WTC11 (cell line): ENCODE measurements at regions not wholly inside any gene's neighbourhood (a gene's known extent, or its start where the extent isn't known, plus 50 kb on each side); places are given as distances from the start of the nearest gene placed in this dataset.

ENCODE experiments used
- ATAC-seq: fragments of 200-7000 bp; cut with Tn5 transposase; 2 replicates; pipeline ENCODE4 v1.10.0; 2021; ENCODE audit warnings: mild to moderate bottlenecking, moderate library complexity
- CTCF ChIA-PET: fragments of 300-600 bp; sonication (Branson Sonifier 250); formaldehyde crosslinking; loops from one replicate; lab custom pipeline; 2021; ENCODE audit warnings: antibody characterized with exemption; lab: Charles Lee
- POLR2A ChIA-PET: fragments of 350-600 bp; sonication (Branson Sonifier 250); formaldehyde crosslinking; loops from one replicate; lab custom pipeline; 2021; ENCODE audit warnings: antibody characterized with exemption; lab: Charles Lee
- DNase-seq: peaks from one replicate; pipeline ENCODE4 v3.0.0; 2021; ENCODE audit warnings: low spot score
- H3K27ac Mint-ChIP-seq: 2 replicates; pipeline ENCODE4 v1.8.0; 2021; ENCODE audit warnings: mixed read lengths
- H3K27me3 Mint-ChIP-seq: 2 replicates; pipeline ENCODE4 v1.8.0; 2021; ENCODE audit warnings: low read depth, mild to moderate bottlenecking, moderate library complexity, mixed read lengths
- H3K36me3 Mint-ChIP-seq: 2 replicates; pipeline ENCODE4 v1.8.0; 2021; ENCODE audit warnings: mixed read lengths
- H3K4me1 Mint-ChIP-seq: 2 replicates; pipeline ENCODE4 v1.8.0; 2022; ENCODE audit warnings: mixed read lengths
- H3K4me3 Mint-ChIP-seq: 2 replicates; pipeline ENCODE4 v1.8.0; 2021; ENCODE audit warnings: mild to moderate bottlenecking, moderate library complexity, mixed read lengths
- H3K9me3 Mint-ChIP-seq: 2 replicates; pipeline ENCODE4 v1.8.0; 2021; ENCODE audit warnings: mixed read lengths
- CDX4 ChIP-seq: fragments of 250-450 bp; sonication (Bioruptor Pico); IDR thresholded peaks from 2 replicates; pipeline ENCODE4 v1.9.0; 2021; ENCODE audit warnings: moderate library complexity, mild to moderate bottlenecking, inconsistent platforms, borderline replicate concordance
- CREM ChIP-seq: sonication (generic); formaldehyde crosslinking; IDR thresholded peaks from 2 replicates; pipeline ENCODE4 v1.8.1; 2022; ENCODE audit warnings: mild to moderate bottlenecking, missing genetic modification reagents, moderate library complexity
- ETV6 ChIP-seq: sonication (generic); formaldehyde crosslinking; IDR thresholded peaks from 2 replicates; pipeline ENCODE4 v1.8.1; 2022; ENCODE audit warnings: mild to moderate bottlenecking, missing genetic modification reagents
- FOXK1 ChIP-seq: sonication (generic); formaldehyde crosslinking; IDR thresholded peaks from 2 replicates; pipeline ENCODE4 v1.8.0; 2022; ENCODE audit warnings: mild to moderate bottlenecking, moderate library complexity, missing genetic modification reagents
- GTF2I ChIP-seq: fragments of 250-450 bp; sonication (Bioruptor Pico); conservative IDR thresholded peaks from 2 replicates; pipeline ENCODE4 v1.4.0; 2021; ENCODE audit warnings: mild to moderate bottlenecking
- MLX ChIP-seq: sonication (generic); formaldehyde crosslinking; IDR thresholded peaks from 2 replicates; pipeline ENCODE4 v1.8.1; 2023; ENCODE audit warnings: mild to moderate bottlenecking, missing genetic modification reagents, moderate library complexity
- NR1H2 ChIP-seq: sonication (generic); formaldehyde crosslinking; IDR thresholded peaks from 2 replicates; pipeline ENCODE4 v1.9.0; 2021; ENCODE audit warnings: mild to moderate bottlenecking, moderate library complexity, missing genetic modification reagents
- ZNF281 ChIP-seq: sonication (generic); formaldehyde crosslinking; IDR thresholded peaks from 2 replicates; pipeline ENCODE4 v1.8.0; 2023; ENCODE audit warnings: mild to moderate bottlenecking, missing genetic modification reagents
- ZNF423 ChIP-seq: fragments of 250-450 bp; sonication (Bioruptor Pico); IDR thresholded peaks from 2 replicates; pipeline ENCODE4 v2.1.2; 2022; ENCODE audit warnings: mild to moderate bottlenecking, moderate library complexity
- ZSCAN18 ChIP-seq: fragments of 250-450 bp; sonication (Bioruptor Pico); IDR thresholded peaks from 2 replicates; pipeline ENCODE4 v2.1.2; 2022; ENCODE audit warnings: mild to moderate bottlenecking, moderate library complexity
- TF ChIP-seq, protein P1 (sequence below): sonication (generic); formaldehyde crosslinking; IDR thresholded peaks from 2 replicates; pipeline ENCODE4 v1.8.0; 2023; ENCODE audit warnings: missing genetic modification reagents
- TF ChIP-seq, protein P2 (sequence below): fragments of 250-450 bp; sonication (Bioruptor Pico); IDR thresholded peaks from 2 replicates; pipeline ENCODE4 v1.9.0; 2021; ENCODE audit warnings: mild to moderate bottlenecking
- TF ChIP-seq, protein P3 (sequence below): fragments of 250-450 bp; sonication (Bioruptor Pico); IDR thresholded peaks from 2 replicates; pipeline ENCODE4 v1.9.0; 2021; ENCODE audit warnings: mild to moderate bottlenecking, borderline replicate concordance
- TF ChIP-seq, protein P4 (sequence below): fragments of 250-450 bp; sonication (Bioruptor Pico); IDR thresholded peaks from 2 replicates; pipeline ENCODE4 v1.8.0; 2021; ENCODE audit warnings: mild to moderate bottlenecking

GRCh38 chr6:44010411-44011349 lies 116.6 kb downstream of the MRPL14 start:
- ChIA-PET CTCF (interaction anchor here (0.8 to 4.0 kb wide), 12 partner anchors 9 to 68 kb away, joined by 3 to 23 read pairs (median 4); no protein-coding TSS in a partner anchor), POLR2A (interaction anchor here (0.7 kb wide), 1 partner anchor 63 kb away, joined by 3 read pairs; no protein-coding TSS in a partner anchor)
- TF ChIP-seq MLX (CRISPR knock-in tag): no peak
- no peak for TF ChIP-seq ETV6 (CRISPR knock-in tag)
- no peak for TF ChIP-seq CDX4 (CRISPR knock-in tag)
- no peak for TF ChIP-seq NR1H2 (CRISPR knock-in tag)
- TF ChIP-seq FOXK1 (CRISPR knock-in tag): no peak
- TF ChIP-seq, protein P1, sequence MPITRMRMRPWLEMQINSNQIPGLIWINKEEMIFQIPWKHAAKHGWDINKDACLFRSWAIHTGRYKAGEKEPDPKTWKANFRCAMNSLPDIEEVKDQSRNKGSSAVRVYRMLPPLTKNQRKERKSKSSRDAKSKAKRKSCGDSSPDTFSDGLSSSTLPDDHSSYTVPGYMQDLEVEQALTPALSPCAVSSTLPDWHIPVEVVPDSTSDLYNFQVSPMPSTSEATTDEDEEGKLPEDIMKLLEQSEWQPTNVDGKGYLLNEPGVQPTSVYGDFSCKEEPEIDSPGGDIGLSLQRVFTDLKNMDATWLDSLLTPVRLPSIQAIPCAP (CRISPR knock-in tag): no peak
- TF ChIP-seq GTF2I (CRISPR knock-in tag): no peak
- TF ChIP-seq, protein P2, sequence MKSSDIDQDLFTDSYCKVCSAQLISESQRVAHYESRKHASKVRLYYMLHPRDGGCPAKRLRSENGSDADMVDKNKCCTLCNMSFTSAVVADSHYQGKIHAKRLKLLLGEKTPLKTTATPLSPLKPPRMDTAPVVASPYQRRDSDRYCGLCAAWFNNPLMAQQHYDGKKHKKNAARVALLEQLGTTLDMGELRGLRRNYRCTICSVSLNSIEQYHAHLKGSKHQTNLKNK: no peak
- TF ChIP-seq, protein P3, sequence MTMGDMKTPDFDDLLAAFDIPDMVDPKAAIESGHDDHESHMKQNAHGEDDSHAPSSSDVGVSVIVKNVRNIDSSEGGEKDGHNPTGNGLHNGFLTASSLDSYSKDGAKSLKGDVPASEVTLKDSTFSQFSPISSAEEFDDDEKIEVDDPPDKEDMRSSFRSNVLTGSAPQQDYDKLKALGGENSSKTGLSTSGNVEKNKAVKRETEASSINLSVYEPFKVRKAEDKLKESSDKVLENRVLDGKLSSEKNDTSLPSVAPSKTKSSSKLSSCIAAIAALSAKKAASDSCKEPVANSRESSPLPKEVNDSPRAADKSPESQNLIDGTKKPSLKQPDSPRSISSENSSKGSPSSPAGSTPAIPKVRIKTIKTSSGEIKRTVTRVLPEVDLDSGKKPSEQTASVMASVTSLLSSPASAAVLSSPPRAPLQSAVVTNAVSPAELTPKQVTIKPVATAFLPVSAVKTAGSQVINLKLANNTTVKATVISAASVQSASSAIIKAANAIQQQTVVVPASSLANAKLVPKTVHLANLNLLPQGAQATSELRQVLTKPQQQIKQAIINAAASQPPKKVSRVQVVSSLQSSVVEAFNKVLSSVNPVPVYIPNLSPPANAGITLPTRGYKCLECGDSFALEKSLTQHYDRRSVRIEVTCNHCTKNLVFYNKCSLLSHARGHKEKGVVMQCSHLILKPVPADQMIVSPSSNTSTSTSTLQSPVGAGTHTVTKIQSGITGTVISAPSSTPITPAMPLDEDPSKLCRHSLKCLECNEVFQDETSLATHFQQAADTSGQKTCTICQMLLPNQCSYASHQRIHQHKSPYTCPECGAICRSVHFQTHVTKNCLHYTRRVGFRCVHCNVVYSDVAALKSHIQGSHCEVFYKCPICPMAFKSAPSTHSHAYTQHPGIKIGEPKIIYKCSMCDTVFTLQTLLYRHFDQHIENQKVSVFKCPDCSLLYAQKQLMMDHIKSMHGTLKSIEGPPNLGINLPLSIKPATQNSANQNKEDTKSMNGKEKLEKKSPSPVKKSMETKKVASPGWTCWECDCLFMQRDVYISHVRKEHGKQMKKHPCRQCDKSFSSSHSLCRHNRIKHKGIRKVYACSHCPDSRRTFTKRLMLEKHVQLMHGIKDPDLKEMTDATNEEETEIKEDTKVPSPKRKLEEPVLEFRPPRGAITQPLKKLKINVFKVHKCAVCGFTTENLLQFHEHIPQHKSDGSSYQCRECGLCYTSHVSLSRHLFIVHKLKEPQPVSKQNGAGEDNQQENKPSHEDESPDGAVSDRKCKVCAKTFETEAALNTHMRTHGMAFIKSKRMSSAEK (CRISPR knock-in tag): no peak
- TF ChIP-seq, protein P4, sequence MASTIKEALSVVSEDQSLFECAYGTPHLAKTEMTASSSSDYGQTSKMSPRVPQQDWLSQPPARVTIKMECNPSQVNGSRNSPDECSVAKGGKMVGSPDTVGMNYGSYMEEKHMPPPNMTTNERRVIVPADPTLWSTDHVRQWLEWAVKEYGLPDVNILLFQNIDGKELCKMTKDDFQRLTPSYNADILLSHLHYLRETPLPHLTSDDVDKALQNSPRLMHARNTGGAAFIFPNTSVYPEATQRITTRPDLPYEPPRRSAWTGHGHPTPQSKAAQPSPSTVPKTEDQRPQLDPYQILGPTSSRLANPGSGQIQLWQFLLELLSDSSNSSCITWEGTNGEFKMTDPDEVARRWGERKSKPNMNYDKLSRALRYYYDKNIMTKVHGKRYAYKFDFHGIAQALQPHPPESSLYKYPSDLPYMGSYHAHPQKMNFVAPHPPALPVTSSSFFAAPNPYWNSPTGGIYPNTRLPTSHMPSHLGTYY (CRISPR knock-in tag): no peak
- TF ChIP-seq ZNF281 (CRISPR knock-in tag): no peak
- TF ChIP-seq ZNF423: no peak
- no peak for TF ChIP-seq CREM (CRISPR knock-in tag)
- TF ChIP-seq ZSCAN18: no peak
- H3K4me3 Mint-ChIP-seq: no peak overlapping the region
- peaks cover 5% of the 10 kb centered on the region for H3K27me3 Mint-ChIP-seq
- H3K4me1 Mint-ChIP-seq: peaks cover 27% of the 10 kb centered on the region
- no peaks in the 10 kb centered on the region for H3K9me3 Mint-ChIP-seq
- H3K27ac Mint-ChIP-seq: no peak overlapping the region
- no peak for DNase-seq
- no peaks in the 10 kb centered on the region for H3K36me3 Mint-ChIP-seq
- ATAC-seq: no peak
